Thoracic aorta (tissue), 2 donors: ENCODE measurements at regions not wholly inside any gene's neighbourhood (a gene's known extent, or its start where the extent isn't known, plus 50 kb on each side); places are given as distances from the start of the nearest gene placed in this dataset.
"Not testable (repeated sequence)": the region's sequence is repeated elsewhere in the genome, so short reads cannot be mapped to it uniquely, and the experiment has no call there.

Source experiments
- ATAC-seq: fragments of 150-250 bp; one replicate; pipeline ENCODE4 v1.8.0; 2017; ENCODE audit warnings: low read depth; ENCODE audit not compliant: insufficient number of reproducible peaks, low FRiP score
- DNase-seq: peaks from one replicate; pipeline ENCODE4 v3.0.0-alpha.2; 2020; ENCODE audit warnings: low spot score
- H3K27ac ChIP-seq, 2 donors: fragments of 200-600 bp; sonication (generic); 1 replicate in 1 of 2; 2 replicates in 1 of 2; pipeline ENCODE4 v1.5.1; 2016; ENCODE audit warnings: mild to moderate bottlenecking in 2 of 2, moderate library complexity in 2 of 2
- H3K27me3 ChIP-seq: fragments of 200-600 bp; sonication (generic); replicated peaks from 2 replicates; pipeline ENCODE4 v1.6.0; 2016; ENCODE audit warnings: mild to moderate bottlenecking; ENCODE audit not compliant: insufficient read depth
- H3K36me3 ChIP-seq: fragments of 200-600 bp; sonication (generic); one replicate; pipeline ENCODE4 v1.5.1; 2016
- H3K4me1 ChIP-seq, 2 donors: fragments of 200-600 bp; sonication (generic); 1 replicate in 1 of 2; 2 replicates in 1 of 2; pipeline versions ENCODE4 v1.5.1 to v1.6.0; 2016; ENCODE audit warnings: low read depth in 2 of 2, mild to moderate bottlenecking in 1 of 2; ENCODE audit not compliant: control insufficient read depth in 1 of 2
- H3K4me3 ChIP-seq: fragments of 200-600 bp; sonication (generic); 2 replicates; pipeline ENCODE4 v1.5.1; 2016; ENCODE audit warnings: mild to moderate bottlenecking
- H3K9me3 ChIP-seq: fragments of 200-600 bp; sonication (generic); 2 replicates; pipeline ENCODE4 v1.5.1; 2016
- TF ChIP-seq, protein P1 (sequence below): fragments of 200-600 bp; sonication (generic); IDR thresholded peaks from one replicate; pipeline ENCODE4 v1.5.1; 2019; ENCODE audit warnings: antibody characterized with exemption

- TF ChIP-seq, protein P1, sequence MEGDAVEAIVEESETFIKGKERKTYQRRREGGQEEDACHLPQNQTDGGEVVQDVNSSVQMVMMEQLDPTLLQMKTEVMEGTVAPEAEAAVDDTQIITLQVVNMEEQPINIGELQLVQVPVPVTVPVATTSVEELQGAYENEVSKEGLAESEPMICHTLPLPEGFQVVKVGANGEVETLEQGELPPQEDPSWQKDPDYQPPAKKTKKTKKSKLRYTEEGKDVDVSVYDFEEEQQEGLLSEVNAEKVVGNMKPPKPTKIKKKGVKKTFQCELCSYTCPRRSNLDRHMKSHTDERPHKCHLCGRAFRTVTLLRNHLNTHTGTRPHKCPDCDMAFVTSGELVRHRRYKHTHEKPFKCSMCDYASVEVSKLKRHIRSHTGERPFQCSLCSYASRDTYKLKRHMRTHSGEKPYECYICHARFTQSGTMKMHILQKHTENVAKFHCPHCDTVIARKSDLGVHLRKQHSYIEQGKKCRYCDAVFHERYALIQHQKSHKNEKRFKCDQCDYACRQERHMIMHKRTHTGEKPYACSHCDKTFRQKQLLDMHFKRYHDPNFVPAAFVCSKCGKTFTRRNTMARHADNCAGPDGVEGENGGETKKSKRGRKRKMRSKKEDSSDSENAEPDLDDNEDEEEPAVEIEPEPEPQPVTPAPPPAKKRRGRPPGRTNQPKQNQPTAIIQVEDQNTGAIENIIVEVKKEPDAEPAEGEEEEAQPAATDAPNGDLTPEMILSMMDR = no peak
- ATAC-seq (no peak), DNase-seq (no peak)
- peaks cover 5% of the 10 kb centered on the region for H3K9me3 ChIP-seq
- H3K4me3 ChIP-seq = no peak overlapping the region
- H3K4me1 ChIP-seq = no peaks in the 10 kb centered on the region
- no peak overlapping the region for H3K27ac ChIP-seq
- no peaks in the 10 kb centered on the region for H3K27me3 ChIP-seq
- H3K36me3 ChIP-seq = no peaks in the 10 kb centered on the region
Measured at GRCh38 chrX:980587-981235, 231.7 kb downstream of the CRLF2 start.

DNA sequence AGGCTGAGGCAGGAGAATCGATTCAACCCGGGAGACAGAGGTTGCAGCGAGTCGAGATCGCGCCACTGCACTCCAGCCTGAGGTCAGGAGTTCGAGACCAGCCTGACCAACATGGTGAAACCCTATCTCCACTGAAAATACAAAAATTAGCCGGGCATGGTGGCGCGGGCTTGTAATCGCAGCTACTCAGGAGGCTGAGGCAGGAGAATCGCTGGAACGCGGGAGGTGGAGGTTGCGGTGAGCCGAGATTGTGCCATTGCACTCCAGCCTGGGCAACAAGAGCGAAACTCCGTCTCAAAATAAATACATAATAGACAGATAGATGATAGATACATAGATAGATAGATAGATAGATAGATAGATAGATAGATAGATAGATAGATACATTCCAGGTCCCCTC, 233.3 kb downstream of the CRLF2 start:
- H3K4me1 ChIP-seq, H3K27me3 ChIP-seq, H3K4me3 ChIP-seq, ATAC-seq, DNase-seq, H3K27ac ChIP-seq, H3K36me3 ChIP-seq, H3K9me3 ChIP-seq: not testable (repeated sequence)

- no peak for DNase-seq
- Histone ChIP-seq H3K4me3 (no peak overlapping the region), H3K9me3 (no peaks in the 10 kb centered on the region), H3K36me3 (no peaks in the 10 kb centered on the region), H3K27me3 (no peaks in the 10 kb centered on the region), H3K27ac (no peak overlapping the region), H3K4me1 (no peaks in the 10 kb centered on the region)
- no peak for ATAC-seq
- TF ChIP-seq, protein P1 = no peak
Measured at GRCh38 chrX:973010-973632, 239.3 kb downstream of the CRLF2 start.

GRCh38 chrX:968148-968965, 244.1 kb downstream of the CRLF2 start:
- DNase-seq = no peak
- H3K27me3 ChIP-seq = no peaks in the 10 kb centered on the region

DNA sequence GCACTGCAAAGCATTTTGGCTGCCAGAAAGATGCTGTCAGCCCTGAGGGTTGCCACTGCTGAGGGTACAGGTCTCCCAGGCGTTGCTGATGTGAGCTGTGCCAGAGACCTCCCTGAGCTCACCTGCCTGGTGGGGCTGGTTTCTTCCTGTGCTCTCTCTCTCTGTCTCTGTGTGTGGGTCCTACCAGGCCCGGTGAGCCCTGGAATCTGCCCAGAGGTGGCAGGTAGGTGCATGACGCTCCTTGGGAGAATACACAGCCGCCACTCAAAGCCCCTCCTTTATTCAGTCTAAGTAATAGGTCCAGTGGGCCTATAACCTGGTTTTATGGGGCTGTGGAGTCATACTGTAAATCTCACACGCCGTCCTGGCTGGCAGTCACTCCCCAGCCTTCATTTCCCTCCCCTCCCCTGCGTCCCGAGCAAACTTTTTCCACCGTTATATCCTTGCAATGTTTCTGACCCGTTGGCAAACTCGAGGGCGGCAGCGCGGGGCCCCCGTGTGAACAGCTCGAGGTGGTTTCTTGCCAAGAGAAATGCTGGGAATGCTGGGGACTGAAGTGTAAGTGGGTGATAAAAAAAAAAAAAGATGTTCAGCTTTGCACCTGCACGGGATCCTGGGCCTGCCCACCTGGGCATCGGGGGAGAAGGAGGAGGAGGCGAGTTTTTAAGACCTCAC, 245.9 kb downstream of the CRLF2 start:
- Histone ChIP-seq H3K27ac (no peak overlapping the region), H3K27me3 (no peaks in the 10 kb centered on the region), H3K9me3 (no peaks in the 10 kb centered on the region), H3K4me1 (no peaks in the 10 kb centered on the region), H3K4me3 (no peak overlapping the region), H3K36me3 (no peaks in the 10 kb centered on the region)
- no peak for ATAC-seq
- TF ChIP-seq, protein P1 = no peak
- DNase-seq = no peak

More at GRCh38 chrX:968148-968965, 244.1 kb downstream of the CRLF2 start:
- no peak overlapping the region for H3K4me3 ChIP-seq
- TF ChIP-seq, protein P1 = no peak
- no peaks in the 10 kb centered on the region for H3K9me3 ChIP-seq
- no peaks in the 10 kb centered on the region for H3K4me1 ChIP-seq
- H3K36me3 ChIP-seq = no peaks in the 10 kb centered on the region
- H3K27ac ChIP-seq = no peak overlapping the region
- ATAC-seq = no peak
